Panc1 (cell line): ENCODE measurements at regions not wholly inside any gene's neighbourhood (a gene's known extent, or its start where the extent isn't known, plus 50 kb on each side); places are given as distances from the start of the nearest gene placed in this dataset.

Source experiments
- POLR2AphosphoS5 ChIP-seq: IDR thresholded peaks from 2 replicates; pipeline ENCODE4 v1.6.1; 2012; ENCODE audit warnings: mild to moderate bottlenecking, low read depth, low read length, moderate library complexity
- SIN3A ChIP-seq: IDR thresholded peaks from 2 replicates; pipeline ENCODE4 v1.6.1; 2012; ENCODE audit warnings: low read depth, mild to moderate bottlenecking, low read length, moderate library complexity, borderline replicate concordance; ENCODE audit not compliant: insufficient read depth
- TCF7L2 ChIP-seq: IDR thresholded peaks from 2 replicates; pipeline ENCODE4 v1.6.1; 2011; ENCODE audit warnings: mild to moderate bottlenecking, low read depth, low read length, inconsistent platforms
- TF ChIP-seq, protein P1 (sequence below): fragments of 450-650 bp; IDR thresholded peaks from 2 replicates; pipeline ENCODE4 v1.5.1; 2017; ENCODE audit warnings: mild to moderate bottlenecking
- TF ChIP-seq, protein P2 (sequence below), 2 experiments: IDR thresholded peaks; 2 replicates each; pipeline ENCODE4 v1.6.1; 2011 to 2012; ENCODE audit warnings: low read depth in 2 of 2, control low read depth in 1 of 2, low read length in 1 of 2, mild to moderate bottlenecking in 1 of 2, moderate library complexity in 1 of 2; ENCODE audit not compliant: insufficient read depth in 1 of 2

DNA sequence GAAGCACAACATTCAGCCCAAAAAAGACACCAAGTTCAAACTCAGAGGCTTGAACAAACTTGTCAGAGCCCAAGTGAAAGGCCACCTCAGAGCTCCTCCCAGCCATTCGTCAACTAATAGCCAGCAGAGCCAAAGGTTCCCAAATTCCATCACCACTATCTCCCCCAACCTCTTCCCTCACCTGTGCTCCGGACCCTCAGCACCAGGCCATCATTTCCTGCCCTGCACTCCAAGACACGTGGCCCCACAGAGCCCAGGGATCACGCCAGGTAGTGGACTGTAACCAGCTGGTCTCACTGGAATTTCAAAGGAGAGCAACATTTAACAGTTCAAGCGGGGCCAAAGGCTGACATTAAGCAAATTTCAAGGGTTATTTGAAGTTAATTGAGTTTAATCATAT is 245.2 kb upstream of the IGF1R start:
- TF ChIP-seq, protein P1, sequence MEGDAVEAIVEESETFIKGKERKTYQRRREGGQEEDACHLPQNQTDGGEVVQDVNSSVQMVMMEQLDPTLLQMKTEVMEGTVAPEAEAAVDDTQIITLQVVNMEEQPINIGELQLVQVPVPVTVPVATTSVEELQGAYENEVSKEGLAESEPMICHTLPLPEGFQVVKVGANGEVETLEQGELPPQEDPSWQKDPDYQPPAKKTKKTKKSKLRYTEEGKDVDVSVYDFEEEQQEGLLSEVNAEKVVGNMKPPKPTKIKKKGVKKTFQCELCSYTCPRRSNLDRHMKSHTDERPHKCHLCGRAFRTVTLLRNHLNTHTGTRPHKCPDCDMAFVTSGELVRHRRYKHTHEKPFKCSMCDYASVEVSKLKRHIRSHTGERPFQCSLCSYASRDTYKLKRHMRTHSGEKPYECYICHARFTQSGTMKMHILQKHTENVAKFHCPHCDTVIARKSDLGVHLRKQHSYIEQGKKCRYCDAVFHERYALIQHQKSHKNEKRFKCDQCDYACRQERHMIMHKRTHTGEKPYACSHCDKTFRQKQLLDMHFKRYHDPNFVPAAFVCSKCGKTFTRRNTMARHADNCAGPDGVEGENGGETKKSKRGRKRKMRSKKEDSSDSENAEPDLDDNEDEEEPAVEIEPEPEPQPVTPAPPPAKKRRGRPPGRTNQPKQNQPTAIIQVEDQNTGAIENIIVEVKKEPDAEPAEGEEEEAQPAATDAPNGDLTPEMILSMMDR, result no peak
- TF ChIP-seq, protein P2, sequence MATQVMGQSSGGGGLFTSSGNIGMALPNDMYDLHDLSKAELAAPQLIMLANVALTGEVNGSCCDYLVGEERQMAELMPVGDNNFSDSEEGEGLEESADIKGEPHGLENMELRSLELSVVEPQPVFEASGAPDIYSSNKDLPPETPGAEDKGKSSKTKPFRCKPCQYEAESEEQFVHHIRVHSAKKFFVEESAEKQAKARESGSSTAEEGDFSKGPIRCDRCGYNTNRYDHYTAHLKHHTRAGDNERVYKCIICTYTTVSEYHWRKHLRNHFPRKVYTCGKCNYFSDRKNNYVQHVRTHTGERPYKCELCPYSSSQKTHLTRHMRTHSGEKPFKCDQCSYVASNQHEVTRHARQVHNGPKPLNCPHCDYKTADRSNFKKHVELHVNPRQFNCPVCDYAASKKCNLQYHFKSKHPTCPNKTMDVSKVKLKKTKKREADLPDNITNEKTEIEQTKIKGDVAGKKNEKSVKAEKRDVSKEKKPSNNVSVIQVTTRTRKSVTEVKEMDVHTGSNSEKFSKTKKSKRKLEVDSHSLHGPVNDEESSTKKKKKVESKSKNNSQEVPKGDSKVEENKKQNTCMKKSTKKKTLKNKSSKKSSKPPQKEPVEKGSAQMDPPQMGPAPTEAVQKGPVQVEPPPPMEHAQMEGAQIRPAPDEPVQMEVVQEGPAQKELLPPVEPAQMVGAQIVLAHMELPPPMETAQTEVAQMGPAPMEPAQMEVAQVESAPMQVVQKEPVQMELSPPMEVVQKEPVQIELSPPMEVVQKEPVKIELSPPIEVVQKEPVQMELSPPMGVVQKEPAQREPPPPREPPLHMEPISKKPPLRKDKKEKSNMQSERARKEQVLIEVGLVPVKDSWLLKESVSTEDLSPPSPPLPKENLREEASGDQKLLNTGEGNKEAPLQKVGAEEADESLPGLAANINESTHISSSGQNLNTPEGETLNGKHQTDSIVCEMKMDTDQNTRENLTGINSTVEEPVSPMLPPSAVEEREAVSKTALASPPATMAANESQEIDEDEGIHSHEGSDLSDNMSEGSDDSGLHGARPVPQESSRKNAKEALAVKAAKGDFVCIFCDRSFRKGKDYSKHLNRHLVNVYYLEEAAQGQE (IDR thresholded peaks at IDR 0.05; ENCODE audit: insufficient read depth in 1 of 2, low read depth in 2 of 2, low read length in 1 of 2), result no peak
- TF ChIP-seq POLR2AphosphoS5, result no peak
- no peak for TF ChIP-seq TCF7L2
- TF ChIP-seq SIN3A, result no peak
